Esophagus muscularis mucosa (tissue), 4 donors: ENCODE measurements at regions not wholly inside any gene's neighbourhood (a gene's known extent, or its start where the extent isn't known, plus 50 kb on each side); places are given as distances from the start of the nearest gene placed in this dataset.

Experiments
- EP300 ChIP-seq: sonication (generic); formaldehyde crosslinking; IDR thresholded peaks from one replicate; pipeline ENCODE4 v1.6.1; 2017; ENCODE audit warnings: antibody characterized with exemption
- POLR2A ChIP-seq: fragments of 450-650 bp; IDR thresholded peaks from one replicate; pipeline ENCODE4 v1.6.1; 2017; ENCODE audit warnings: antibody characterized with exemption, moderate library complexity, mild to moderate bottlenecking, low read depth
- POLR2AphosphoS5 ChIP-seq, 2 donors: sonication (generic); formaldehyde crosslinking; IDR thresholded peaks; one replicate each; pipeline ENCODE4 v1.6.1; 2017; ENCODE audit warnings: antibody characterized with exemption in 2 of 2
- TF ChIP-seq, protein P1 (sequence below), 3 experiments: fragments of 200-600 bp in 2 of 3; fragments of 450-650 bp in 1 of 3; sonication (generic) in 2 of 3; IDR thresholded peaks; one replicate each; pipeline ENCODE4 v1.5.1; 2017 to 2019; ENCODE audit warnings: antibody characterized with exemption in 3 of 3, mild to moderate bottlenecking in 2 of 3, moderate library complexity in 1 of 3

DNA sequence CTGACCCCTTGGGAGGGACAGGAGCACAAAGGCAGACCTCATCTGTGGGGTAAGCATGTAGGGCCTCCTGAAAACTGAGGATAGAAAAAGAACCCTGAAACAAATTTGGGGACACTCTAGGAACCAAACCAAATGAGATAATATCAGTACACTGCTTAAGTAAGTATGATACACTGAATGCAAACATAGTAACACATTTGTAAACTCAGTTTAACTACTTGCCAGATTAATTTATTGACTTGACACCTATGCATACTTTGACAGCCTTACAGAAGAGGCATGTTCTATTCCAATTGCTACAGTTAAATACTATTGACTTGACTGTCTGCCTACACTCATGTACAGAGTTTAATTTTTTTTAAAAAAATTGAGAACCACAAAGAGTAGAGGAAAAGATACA is 1070.8 kb upstream of the SEMA6A start:
- TF ChIP-seq POLR2AphosphoS5 (IDR thresholded peaks at IDR 0.05) (no peak), EP300 (no peak), POLR2A (no peak)
- TF ChIP-seq, protein P1, sequence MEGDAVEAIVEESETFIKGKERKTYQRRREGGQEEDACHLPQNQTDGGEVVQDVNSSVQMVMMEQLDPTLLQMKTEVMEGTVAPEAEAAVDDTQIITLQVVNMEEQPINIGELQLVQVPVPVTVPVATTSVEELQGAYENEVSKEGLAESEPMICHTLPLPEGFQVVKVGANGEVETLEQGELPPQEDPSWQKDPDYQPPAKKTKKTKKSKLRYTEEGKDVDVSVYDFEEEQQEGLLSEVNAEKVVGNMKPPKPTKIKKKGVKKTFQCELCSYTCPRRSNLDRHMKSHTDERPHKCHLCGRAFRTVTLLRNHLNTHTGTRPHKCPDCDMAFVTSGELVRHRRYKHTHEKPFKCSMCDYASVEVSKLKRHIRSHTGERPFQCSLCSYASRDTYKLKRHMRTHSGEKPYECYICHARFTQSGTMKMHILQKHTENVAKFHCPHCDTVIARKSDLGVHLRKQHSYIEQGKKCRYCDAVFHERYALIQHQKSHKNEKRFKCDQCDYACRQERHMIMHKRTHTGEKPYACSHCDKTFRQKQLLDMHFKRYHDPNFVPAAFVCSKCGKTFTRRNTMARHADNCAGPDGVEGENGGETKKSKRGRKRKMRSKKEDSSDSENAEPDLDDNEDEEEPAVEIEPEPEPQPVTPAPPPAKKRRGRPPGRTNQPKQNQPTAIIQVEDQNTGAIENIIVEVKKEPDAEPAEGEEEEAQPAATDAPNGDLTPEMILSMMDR (IDR thresholded peaks at IDR 0.05) = no peak
